Motor neuron (in vitro differentiated cells): ENCODE measurements at regions not wholly inside any gene's neighbourhood (a gene's known extent, or its start where the extent isn't known, plus 50 kb on each side); places are given as distances from the start of the nearest gene placed in this dataset.

Source experiments
- ATAC-seq, 8 experiments: fragments of 200-7000 bp; cut with Tn5 transposase; replicated peaks in 6 of 8; 2 replicates each; pipeline ENCODE4 v1.8.0; 2021; ENCODE audit warnings: mild to moderate bottlenecking in 8 of 8, moderate library complexity in 8 of 8
- H3K27ac ChIP-seq, 2 donors: fragments of 250-450 bp; sonication (Bioruptor Pico); 2 replicates each; pipeline ENCODE4 v1.9.0; 2021; ENCODE audit warnings: antibody characterized with exemption in 2 of 2, mild to moderate bottlenecking in 2 of 2, moderate library complexity in 1 of 2
- H3K4me1 ChIP-seq, 2 donors: fragments of 250-450 bp; sonication (Bioruptor Pico); replicated peaks in 1 of 2; 2 replicates each; pipeline ENCODE4 v1.6.1; 2021; ENCODE audit warnings: antibody characterized with exemption in 2 of 2, mild to moderate bottlenecking in 2 of 2, moderate library complexity in 1 of 2
- H3K4me3 ChIP-seq, 5 donors: fragments of 250-450 bp; sonication (Bioruptor Pico); 2 replicates each; pipeline ENCODE4 v1.9.0; 2021; ENCODE audit warnings: antibody characterized with exemption in 5 of 5, mild to moderate bottlenecking in 5 of 5, moderate library complexity in 4 of 5
- WGBS, 10 experiments: fragments of 450-650 bp; shearing (Covaris generic); methylation state at CpG; one replicate each; pipeline ENCODE4 v1.0.0; 2022; 5-methylcytosine and 5-hydroxymethylcytosine counted together
- in situ Hi-C, 9 experiments: fragments of 400-800 bp; cut with MboI; loops; one replicate each; pipeline ENCODE4 v1.15.0; 2021; ENCODE audit warnings: low sequenced_read_pairs in 9 of 9, low pct_unique_long_range_greater_than_20kb in 2 of 9; ENCODE audit not compliant: unreplicated experiment in 9 of 9

DNA sequence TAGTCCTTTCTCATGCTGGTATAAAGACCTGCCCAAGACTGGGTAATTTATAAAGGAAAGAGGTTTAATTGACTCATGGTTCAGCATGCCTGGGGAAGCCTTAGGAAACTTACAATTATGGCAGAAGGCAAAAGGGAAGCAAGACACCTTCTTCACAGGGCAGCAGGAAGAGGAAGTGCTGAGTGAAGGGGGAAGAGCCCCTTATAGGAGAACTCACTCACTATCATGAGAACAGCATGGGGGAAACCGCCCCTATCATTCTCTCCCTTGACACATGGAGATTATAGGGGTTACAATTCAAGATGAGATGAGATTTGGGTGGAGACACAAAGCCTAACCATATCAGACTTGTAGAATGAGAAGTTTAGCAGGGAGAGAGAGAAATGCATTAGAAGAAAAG is 373.3 kb upstream of the DIAPH2 start:
- no peak overlapping the region for H3K27ac ChIP-seq
- ATAC-seq = no peak
- in situ Hi-C loops = no loop called here
- no peak overlapping the region for H3K4me3 ChIP-seq
- H3K4me1 ChIP-seq = no peaks in the 10 kb centered on the region
- 17 to 100% (median 31%) methylated on average over 1 of the region's 1 CpG; no CpG with 5 or more reads in 6 of the 10 experiments for WGBS, 10 experiments

DNA sequence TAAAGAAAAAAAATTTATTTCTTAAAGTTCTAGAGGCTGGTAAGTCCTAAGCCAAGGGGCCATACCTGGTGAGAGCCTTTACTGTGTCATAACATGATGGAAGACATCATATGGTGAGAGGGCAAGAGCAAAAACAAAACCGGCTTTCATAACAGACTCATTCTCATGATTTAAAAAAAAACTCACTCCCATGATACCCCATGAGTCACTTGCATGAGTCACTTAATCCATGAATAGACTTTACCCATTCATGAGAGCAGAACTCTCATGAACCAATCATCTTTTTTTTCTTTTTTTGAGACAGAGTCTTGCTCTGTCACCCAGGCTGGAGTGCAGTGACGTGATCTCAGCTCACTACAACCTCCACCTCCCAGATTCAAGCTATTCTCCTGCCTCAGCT is 369.7 kb upstream of the DIAPH2 start:
- in situ Hi-C loops = no loop called here
- Histone ChIP-seq H3K4me1 (no peaks in the 10 kb centered on the region), H3K27ac (no peak overlapping the region), H3K4me3 (no peak overlapping the region)
- WGBS, 10 experiments = 0 to 100% (median 80%) methylated on average over 1 to 2 of the region's 2 CpGs; no CpG with 5 or more reads in 5 of the 10 experiments
- peak in 4 of 8 experiments; percentile 86 to 98 (median 89) for ATAC-seq

DNA sequence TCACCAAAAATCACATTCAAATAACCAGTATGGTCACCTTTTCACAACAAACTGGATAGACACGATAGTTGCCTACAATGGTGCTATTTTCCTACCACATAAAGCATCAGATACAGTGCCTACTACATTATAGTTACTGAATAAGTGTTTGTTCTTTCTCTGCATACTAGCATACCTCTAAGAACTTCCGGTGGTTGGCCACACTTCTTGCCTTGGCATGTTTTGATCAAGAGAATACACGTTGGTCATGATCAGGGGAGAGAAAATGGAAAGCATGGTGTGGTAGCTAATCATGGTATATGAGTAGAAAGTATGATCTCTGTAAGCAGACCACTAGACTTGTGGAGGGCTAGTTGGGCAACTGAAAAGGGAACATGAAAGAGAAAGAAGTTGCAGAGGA is 322.8 kb upstream of the DIAPH2 start:
- Histone ChIP-seq H3K4me3 (no peak overlapping the region), H3K27ac (no peak overlapping the region), H3K4me1 (no peaks in the 10 kb centered on the region)
- in situ Hi-C loops = no loop called here
- WGBS, 10 experiments = 0 to 100% (median 63%) methylated on average over 1 to 3 of the region's 3 CpGs; no CpG with 5 or more reads in 5 of the 10 experiments
- no peak for ATAC-seq

DNA sequence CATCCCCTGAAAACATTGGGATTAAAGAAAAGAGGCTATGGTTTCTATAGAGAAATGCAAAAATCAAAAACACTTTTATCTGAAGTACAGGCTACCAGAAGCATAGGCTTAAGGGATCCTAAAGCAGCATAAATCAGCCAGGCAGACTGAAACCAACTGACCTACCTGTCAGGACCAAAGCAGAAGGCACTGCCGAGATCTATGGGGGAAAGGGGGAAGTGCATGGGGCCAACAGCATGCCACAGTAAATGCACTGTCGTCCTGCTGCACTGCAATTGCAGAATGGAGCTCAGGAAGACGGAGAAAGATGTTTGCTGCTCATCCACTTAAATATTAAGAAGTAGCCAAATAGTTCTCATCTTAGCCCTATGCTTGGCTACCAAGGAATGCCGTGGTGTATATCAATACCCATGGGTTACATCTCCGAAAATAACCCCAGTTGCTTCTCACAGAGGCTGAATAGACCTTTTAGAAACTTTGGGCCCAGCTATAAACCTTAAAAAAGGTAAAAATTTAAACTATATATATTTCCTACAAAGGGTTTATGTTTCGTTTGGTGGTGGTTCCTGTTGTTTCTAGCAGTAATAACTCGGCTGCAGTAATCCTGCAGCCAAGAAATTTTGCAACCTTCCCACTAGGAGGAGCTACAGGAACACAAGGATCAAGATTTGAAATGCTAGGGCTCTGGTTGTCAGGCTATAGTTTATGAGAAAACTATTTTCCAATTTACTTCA is 312.2 kb upstream of the DIAPH2 start:
- peak in 6 of 8 experiments; percentile 14 to 76 (median 68) for ATAC-seq
- Histone ChIP-seq H3K4me1 (no peaks in the 10 kb centered on the region), H3K4me3 (no peak overlapping the region), H3K27ac (no peak overlapping the region)
- in situ Hi-C loops = no loop called here
- WGBS, 10 experiments = 0 to 52% (median 29%) methylated on average over 1 to 7 of the region's 7 CpGs; no CpG with 5 or more reads in 5 of the 10 experiments

DNA sequence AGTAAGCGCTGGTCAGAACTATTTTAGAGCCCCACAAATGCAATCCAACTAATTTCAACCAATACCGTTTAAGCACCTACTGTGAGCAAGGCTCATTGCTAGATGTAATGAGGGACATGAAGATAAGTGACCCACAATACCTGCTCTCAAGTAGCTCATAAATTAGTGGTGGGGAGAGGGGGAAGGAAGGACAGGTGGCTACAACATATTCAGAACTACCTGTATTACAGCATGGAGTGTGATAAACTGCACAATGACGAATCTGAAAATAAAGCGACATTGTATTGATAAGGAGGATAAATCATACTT is 311.6 kb upstream of the DIAPH2 start:
- H3K4me3 ChIP-seq = no peak overlapping the region
- no peak for ATAC-seq
- H3K4me1 ChIP-seq = no peaks in the 10 kb centered on the region
- in situ Hi-C loops = no loop called here
- H3K27ac ChIP-seq = no peak overlapping the region
- WGBS, 10 experiments = 17 to 52% (median 49%) methylated on average over 1 to 4 of the region's 4 CpGs; no CpG with 5 or more reads in 7 of the 10 experiments

DNA sequence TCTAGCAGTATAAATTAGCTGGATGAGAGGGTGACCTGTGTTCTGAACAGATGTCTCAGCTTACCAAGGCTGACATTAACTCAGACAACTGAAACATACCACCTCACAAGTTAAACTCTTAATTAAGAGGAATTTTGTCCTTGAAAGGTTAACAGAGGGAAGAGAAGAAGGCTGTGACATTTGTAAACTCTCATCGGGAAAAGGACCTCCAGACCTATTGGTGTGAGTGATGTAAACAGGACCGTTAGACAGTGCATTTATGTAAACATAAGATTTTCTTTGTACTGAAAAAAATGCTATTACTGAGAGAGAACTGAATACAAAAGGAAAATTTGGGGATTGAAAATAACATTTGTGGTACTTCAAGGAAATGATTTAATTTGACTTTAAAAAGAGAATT is 308.4 kb upstream of the DIAPH2 start:
- 8 to 100% (median 50%) methylated on average over 1 to 2 of the region's 2 CpGs; no CpG with 5 or more reads in 6 of the 10 experiments for WGBS, 10 experiments
- no peak overlapping the region for H3K27ac ChIP-seq
- ATAC-seq = no peak
- no peak overlapping the region for H3K4me3 ChIP-seq
- H3K4me1 ChIP-seq = no peaks in the 10 kb centered on the region
- in situ Hi-C loops = no loop called here

DNA sequence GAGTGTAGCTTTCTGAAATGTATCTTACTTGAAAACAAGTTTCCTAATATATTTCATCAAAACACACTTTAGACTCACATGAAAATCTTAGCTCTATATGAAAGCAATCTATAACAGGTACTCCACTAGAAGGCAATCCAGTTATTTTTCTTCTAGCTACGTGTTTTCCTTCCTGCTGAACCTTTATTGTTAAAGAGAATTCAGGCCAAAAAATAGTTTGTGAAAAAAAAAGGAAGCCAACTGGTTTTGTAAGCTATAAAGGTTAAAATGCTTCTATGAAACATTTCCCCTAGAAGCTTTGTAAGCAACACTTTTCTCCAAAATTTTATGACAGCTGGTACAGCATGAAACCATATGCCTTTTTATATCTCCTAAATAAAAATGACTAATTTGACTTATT is 304.7 kb upstream of the DIAPH2 start:
- in situ Hi-C loops = no loop called here
- no peak overlapping the region for H3K4me3 ChIP-seq
- no peak for ATAC-seq
- H3K27ac ChIP-seq = no peak overlapping the region
- H3K4me1 ChIP-seq = no peaks in the 10 kb centered on the region
- 17 to 80% (median 50%) methylated on average over 1 of the region's 1 CpG; no CpG with 5 or more reads in 7 of the 10 experiments for WGBS, 10 experiments

DNA sequence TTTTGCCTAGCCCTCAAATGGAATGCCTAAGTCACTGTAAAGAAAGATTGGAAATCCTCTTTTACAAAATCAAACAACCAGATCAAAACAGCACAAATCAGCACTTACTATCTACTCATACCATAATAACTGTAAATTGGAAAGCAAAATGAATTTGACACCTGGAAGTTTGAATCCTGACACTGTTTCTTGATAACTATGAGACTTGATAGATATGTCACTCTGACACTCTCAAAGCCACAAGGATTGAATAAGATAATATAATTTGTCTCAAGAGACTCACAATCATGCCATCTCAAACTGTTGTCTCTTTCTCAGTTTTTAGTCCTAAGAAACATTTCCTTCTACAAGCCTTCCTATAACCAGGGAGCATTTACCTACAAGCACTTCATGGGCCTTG is 302.6 kb upstream of the DIAPH2 start:
- Histone ChIP-seq H3K27ac (no peak overlapping the region), H3K4me1 (no peaks in the 10 kb centered on the region), H3K4me3 (no peak overlapping the region)
- ATAC-seq = no peak
- in situ Hi-C loops = no loop called here

DNA sequence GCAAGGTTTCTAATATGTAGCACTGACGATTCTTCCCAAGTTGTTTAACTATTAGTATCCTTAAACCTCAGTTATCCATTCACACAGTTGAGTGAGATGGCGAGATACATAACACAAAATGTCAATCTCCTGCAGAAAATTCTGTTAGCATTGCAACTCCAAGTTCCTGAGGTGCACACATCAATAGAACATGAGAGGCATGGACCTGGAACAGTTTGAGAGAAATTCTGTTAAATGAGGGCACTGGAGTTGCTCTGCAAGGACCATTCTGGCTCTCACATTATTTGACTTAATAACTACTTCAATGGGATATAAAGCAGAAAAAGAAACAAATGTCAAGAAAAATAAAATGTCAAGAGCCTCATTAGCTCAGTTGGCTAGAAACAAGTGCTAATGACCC is 301.2 kb upstream of the DIAPH2 start:
- Histone ChIP-seq H3K4me3 (no peak overlapping the region), H3K27ac (no peak overlapping the region), H3K4me1 (no peaks in the 10 kb centered on the region)
- 20 to 72% (median 43%) methylated on average over 1 to 2 of the region's 2 CpGs; no CpG with 5 or more reads in 6 of the 10 experiments for WGBS, 10 experiments
- in situ Hi-C loops = no loop called here
- no peak for ATAC-seq

DNA sequence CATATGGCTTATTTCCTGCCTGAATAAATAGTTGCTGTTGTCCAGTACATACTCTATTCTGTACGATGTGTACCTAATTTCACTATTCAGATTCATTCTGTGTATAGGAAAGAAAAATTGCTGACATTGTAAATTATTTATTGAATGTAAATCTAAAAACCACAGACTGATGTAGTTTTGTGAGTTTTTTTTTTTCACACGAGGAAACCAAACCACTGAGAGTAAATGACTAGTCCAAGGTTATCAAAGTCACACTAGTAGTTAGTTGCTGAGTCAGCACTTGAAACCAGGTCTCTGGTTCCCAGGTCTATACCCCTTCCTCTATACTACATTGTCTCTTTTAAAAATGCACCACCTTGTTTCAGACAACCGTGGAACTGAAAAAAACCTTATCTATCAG is 298.3 kb upstream of the DIAPH2 start:
- H3K4me1 ChIP-seq = no peaks in the 10 kb centered on the region
- peak in 1 of 8 experiments; percentile 44 for ATAC-seq
- no peak overlapping the region for H3K27ac ChIP-seq
- no peak overlapping the region for H3K4me3 ChIP-seq
- in situ Hi-C loops = no loop called here
- WGBS, 10 experiments = 0 to 50% (median 41%) methylated on average over 1 to 3 of the region's 3 CpGs; no CpG with 5 or more reads in 5 of the 10 experiments

DNA sequence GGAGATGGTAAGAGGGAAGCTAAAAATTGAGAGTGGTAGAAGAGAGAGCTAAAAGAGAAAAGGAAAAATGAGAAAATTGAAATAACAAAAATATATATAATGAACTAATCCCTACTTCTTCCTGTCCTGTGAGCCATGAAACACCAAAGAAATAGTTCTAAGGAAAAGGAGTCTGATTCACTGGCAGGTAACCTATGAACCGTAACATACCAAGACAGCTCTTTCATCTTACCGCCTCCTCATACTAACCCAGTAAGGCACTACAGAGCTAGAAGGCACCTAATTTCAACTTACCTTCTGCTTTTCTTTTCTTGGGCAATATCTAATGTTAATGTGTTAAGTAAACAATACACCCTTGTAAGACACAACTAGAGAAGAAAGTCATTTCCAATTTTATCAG is 297.7 kb upstream of the DIAPH2 start:
- Histone ChIP-seq H3K4me3 (no peak overlapping the region), H3K27ac (no peak overlapping the region), H3K4me1 (no peaks in the 10 kb centered on the region)
- ATAC-seq = no peak
- in situ Hi-C loops = no loop called here
- 76 to 100% (median 95%) methylated on average over 1 to 2 of the region's 2 CpGs; no CpG with 5 or more reads in 6 of the 10 experiments for WGBS, 10 experiments

DNA sequence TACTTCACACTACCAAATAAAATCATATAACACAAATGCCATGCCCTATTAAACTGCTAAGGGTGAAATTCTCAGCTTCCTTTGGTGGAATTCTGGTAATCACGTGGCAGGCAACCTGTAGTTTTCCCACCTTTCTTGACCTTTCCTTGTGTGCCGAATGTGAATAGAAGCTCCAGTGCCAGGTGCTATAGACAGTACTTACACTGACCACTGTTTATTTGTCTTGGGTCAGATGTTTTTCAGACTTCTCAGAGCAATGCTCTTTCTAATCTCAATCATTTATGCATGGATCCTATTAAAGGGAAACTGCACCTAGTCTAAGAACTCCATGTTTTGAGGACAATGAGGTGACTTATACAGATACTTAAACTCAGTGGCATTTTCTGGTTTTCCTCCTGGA is 296.8 kb upstream of the DIAPH2 start:
- peak in 1 of 8 experiments; percentile 13 for ATAC-seq
- in situ Hi-C loops = no loop called here
- WGBS, 10 experiments = 0 to 49% methylated on average over 1 to 2 of the region's 2 CpGs; no CpG with 5 or more reads in 8 of the 10 experiments
- H3K4me3 ChIP-seq = no peak overlapping the region
- no peak overlapping the region for H3K27ac ChIP-seq
- no peaks in the 10 kb centered on the region for H3K4me1 ChIP-seq

DNA sequence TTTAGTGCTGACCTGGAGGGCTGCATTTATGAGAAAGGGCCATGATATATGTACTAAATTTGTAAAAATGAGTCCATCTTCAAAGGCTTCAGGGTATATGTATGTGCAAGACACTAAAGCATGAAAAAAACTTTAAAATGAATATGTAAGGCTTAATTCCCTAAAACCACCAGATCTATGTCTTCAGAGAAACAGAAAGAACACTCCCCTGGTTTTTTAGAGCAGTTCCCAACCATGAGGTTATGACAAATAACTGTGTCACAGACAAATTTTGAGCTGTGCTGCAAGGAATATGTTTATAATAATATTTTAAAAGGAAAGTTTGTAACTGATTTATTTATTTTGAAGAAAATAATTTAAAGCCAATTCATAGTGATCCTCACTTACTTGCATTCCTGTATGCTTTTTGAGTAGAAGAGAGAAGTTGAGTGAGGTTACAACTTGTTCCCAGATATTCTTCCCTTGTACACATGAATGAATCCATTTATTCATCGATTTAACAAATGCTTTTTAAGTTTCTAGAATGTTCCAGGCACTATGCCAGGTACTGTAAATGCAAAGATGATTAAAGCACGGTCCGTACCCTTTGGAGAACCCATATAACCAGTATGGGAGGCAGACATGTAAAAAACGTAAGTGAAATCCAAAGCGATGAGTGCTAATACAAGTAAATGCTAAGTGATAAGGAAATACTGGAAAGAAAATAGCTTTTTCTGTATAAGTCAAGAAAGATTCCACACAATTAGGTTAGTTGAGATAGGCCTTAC is 295.2 kb upstream of the DIAPH2 start:
- H3K4me1 ChIP-seq = no peaks in the 10 kb centered on the region
- H3K4me3 ChIP-seq = no peak overlapping the region
- in situ Hi-C loops = no loop called here
- peak in 3 of 8 experiments; percentile 33 to 86 (median 72) for ATAC-seq
- 14 to 100% (median 42%) methylated on average over 1 to 5 of the region's 5 CpGs; no CpG with 5 or more reads in 2 of the 10 experiments for WGBS, 10 experiments
- H3K27ac ChIP-seq = no peak overlapping the region
